Liver (tissue), 3 donors: ENCODE measurements at regions not wholly inside any gene's neighbourhood (a gene's known extent, or its start where the extent isn't known, plus 50 kb on each side); places are given as distances from the start of the nearest gene placed in this dataset.

Source experiments
- EGR1 ChIP-seq, 2 donors: IDR thresholded peaks; 2 replicates each; pipeline ENCODE4 v1.6.1; 2016 to 2018; ENCODE audit warnings: antibody characterized with exemption in 2 of 2, low read depth in 2 of 2
- FOXA1 ChIP-seq: IDR thresholded peaks from 2 replicates; pipeline ENCODE4 v1.6.1; 2016; ENCODE audit warnings: antibody characterized with exemption
- FOXA2 ChIP-seq: IDR thresholded peaks from 2 replicates; pipeline ENCODE4 v1.6.1; 2016; ENCODE audit warnings: antibody characterized with exemption
- HNF4G ChIP-seq: IDR thresholded peaks from 2 replicates; pipeline ENCODE4 v1.6.1; 2016; ENCODE audit warnings: antibody characterized with exemption
- JUND ChIP-seq, 2 donors: IDR thresholded peaks; 2 replicates each; pipeline ENCODE4 v1.6.1; 2016; ENCODE audit warnings: antibody characterized with exemption in 2 of 2
- RXRA ChIP-seq, 2 donors: IDR thresholded peaks; 2 replicates each; pipeline ENCODE4 v1.6.1; 2017 to 2018; ENCODE audit warnings: antibody characterized with exemption in 2 of 2, mild to moderate bottlenecking in 1 of 2
- SP1 ChIP-seq: IDR thresholded peaks from 2 replicates; pipeline ENCODE4 v1.6.1; 2018; ENCODE audit warnings: antibody characterized with exemption, mild to moderate bottlenecking
- TAF1 ChIP-seq: conservative IDR thresholded peaks from 2 replicates; pipeline ENCODE4 v1.6.1; 2016; ENCODE audit warnings: antibody characterized with exemption, mild to moderate bottlenecking
- YY1 ChIP-seq: IDR thresholded peaks from 2 replicates; pipeline ENCODE4 v1.6.1; 2016; ENCODE audit warnings: antibody characterized with exemption, mild to moderate bottlenecking
- TF ChIP-seq, protein P1 (sequence below): fragments of 150-350 bp; IDR thresholded peaks from 2 replicates; pipeline ENCODE4 v1.5.1; 2017; ENCODE audit warnings: improper control_type of control experiment, low read depth, low read length; ENCODE audit not compliant: missing input control
- TF ChIP-seq, protein P2 (sequence below): IDR thresholded peaks from 2 replicates; pipeline ENCODE4 v1.6.1; 2016; ENCODE audit warnings: antibody characterized with exemption
- TF ChIP-seq, protein P3 (sequence below): IDR thresholded peaks from 2 replicates; pipeline ENCODE4 v1.6.1; 2016; ENCODE audit warnings: antibody characterized with exemption, mild to moderate bottlenecking
- TF ChIP-seq, protein P4 (sequence below): IDR thresholded peaks from 2 replicates; pipeline ENCODE4 v1.6.1; 2016; ENCODE audit warnings: antibody characterized with exemption
- TF ChIP-seq, protein P5 (sequence below): IDR thresholded peaks from 2 replicates; pipeline ENCODE4 v1.6.1; 2016; ENCODE audit warnings: antibody characterized with exemption
- donor health status: healthy.
- donor health status: healthy.

DNA sequence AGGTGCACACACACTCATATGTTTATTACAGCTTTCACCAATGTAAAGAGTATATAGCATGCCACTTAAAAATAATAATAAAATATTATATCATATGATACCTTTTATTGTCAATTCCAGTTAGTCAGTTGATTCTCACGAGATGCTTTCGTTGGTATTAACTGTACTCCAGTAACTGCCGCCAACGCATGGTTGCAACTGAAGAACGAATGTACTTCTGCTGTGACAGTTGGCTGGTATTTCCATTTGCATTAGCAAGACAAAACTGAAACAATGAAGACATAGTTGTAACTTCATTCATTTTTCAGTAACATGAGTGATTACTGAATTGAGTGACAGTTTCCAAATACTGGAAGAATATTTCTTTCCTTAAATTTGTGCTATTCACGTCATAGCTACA, 70.5 kb upstream of the PRKCQ start:
- TF ChIP-seq, protein P1, sequence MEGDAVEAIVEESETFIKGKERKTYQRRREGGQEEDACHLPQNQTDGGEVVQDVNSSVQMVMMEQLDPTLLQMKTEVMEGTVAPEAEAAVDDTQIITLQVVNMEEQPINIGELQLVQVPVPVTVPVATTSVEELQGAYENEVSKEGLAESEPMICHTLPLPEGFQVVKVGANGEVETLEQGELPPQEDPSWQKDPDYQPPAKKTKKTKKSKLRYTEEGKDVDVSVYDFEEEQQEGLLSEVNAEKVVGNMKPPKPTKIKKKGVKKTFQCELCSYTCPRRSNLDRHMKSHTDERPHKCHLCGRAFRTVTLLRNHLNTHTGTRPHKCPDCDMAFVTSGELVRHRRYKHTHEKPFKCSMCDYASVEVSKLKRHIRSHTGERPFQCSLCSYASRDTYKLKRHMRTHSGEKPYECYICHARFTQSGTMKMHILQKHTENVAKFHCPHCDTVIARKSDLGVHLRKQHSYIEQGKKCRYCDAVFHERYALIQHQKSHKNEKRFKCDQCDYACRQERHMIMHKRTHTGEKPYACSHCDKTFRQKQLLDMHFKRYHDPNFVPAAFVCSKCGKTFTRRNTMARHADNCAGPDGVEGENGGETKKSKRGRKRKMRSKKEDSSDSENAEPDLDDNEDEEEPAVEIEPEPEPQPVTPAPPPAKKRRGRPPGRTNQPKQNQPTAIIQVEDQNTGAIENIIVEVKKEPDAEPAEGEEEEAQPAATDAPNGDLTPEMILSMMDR = no peak
- TF ChIP-seq, protein P2, sequence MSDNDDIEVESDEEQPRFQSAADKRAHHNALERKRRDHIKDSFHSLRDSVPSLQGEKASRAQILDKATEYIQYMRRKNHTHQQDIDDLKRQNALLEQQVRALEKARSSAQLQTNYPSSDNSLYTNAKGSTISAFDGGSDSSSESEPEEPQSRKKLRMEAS = no peak
- TF ChIP-seq TAF1 (no peak), RXRA (IDR thresholded peaks at IDR 0.05) (no peak), YY1 (no peak), FOXA1 (no peak), JUND (IDR thresholded peaks at IDR 0.05) (no peak), FOXA2 (no peak), EGR1 (IDR thresholded peaks at IDR 0.05; ENCODE audit: low read depth in 2 of 2) (no peak), HNF4G (no peak), SP1 (no peak)
- TF ChIP-seq, protein P3, sequence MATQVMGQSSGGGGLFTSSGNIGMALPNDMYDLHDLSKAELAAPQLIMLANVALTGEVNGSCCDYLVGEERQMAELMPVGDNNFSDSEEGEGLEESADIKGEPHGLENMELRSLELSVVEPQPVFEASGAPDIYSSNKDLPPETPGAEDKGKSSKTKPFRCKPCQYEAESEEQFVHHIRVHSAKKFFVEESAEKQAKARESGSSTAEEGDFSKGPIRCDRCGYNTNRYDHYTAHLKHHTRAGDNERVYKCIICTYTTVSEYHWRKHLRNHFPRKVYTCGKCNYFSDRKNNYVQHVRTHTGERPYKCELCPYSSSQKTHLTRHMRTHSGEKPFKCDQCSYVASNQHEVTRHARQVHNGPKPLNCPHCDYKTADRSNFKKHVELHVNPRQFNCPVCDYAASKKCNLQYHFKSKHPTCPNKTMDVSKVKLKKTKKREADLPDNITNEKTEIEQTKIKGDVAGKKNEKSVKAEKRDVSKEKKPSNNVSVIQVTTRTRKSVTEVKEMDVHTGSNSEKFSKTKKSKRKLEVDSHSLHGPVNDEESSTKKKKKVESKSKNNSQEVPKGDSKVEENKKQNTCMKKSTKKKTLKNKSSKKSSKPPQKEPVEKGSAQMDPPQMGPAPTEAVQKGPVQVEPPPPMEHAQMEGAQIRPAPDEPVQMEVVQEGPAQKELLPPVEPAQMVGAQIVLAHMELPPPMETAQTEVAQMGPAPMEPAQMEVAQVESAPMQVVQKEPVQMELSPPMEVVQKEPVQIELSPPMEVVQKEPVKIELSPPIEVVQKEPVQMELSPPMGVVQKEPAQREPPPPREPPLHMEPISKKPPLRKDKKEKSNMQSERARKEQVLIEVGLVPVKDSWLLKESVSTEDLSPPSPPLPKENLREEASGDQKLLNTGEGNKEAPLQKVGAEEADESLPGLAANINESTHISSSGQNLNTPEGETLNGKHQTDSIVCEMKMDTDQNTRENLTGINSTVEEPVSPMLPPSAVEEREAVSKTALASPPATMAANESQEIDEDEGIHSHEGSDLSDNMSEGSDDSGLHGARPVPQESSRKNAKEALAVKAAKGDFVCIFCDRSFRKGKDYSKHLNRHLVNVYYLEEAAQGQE = no peak
- TF ChIP-seq, protein P4, sequence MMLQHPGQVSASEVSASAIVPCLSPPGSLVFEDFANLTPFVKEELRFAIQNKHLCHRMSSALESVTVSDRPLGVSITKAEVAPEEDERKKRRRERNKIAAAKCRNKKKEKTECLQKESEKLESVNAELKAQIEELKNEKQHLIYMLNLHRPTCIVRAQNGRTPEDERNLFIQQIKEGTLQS = no peak
- TF ChIP-seq, protein P5, sequence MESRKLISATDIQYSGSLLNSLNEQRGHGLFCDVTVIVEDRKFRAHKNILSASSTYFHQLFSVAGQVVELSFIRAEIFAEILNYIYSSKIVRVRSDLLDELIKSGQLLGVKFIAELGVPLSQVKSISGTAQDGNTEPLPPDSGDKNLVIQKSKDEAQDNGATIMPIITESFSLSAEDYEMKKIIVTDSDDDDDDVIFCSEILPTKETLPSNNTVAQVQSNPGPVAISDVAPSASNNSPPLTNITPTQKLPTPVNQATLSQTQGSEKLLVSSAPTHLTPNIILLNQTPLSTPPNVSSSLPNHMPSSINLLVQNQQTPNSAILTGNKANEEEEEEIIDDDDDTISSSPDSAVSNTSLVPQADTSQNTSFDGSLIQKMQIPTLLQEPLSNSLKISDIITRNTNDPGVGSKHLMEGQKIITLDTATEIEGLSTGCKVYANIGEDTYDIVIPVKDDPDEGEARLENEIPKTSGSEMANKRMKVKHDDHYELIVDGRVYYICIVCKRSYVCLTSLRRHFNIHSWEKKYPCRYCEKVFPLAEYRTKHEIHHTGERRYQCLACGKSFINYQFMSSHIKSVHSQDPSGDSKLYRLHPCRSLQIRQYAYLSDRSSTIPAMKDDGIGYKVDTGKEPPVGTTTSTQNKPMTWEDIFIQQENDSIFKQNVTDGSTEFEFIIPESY = no peak
